HL-60 (cell line): ENCODE measurements at regions not wholly inside any gene's neighbourhood (a gene's known extent, or its start where the extent isn't known, plus 50 kb on each side); places are given as distances from the start of the nearest gene placed in this dataset.

ENCODE experiments used
- CTCF ChIP-seq: IDR thresholded peaks from one replicate; pipeline ENCODE4 v1.5.1; 2011; ENCODE audit warnings: low read length, control low read depth, inconsistent platforms; ENCODE audit not compliant: insufficient read depth
- GABPA ChIP-seq: IDR thresholded peaks from 2 replicates; pipeline ENCODE4 v1.6.1; 2012; ENCODE audit warnings: low read depth
- POLR2AphosphoS5 ChIP-seq: IDR thresholded peaks from 2 replicates; pipeline ENCODE4 v1.6.1; 2012; ENCODE audit warnings: low read depth
- REST ChIP-seq: IDR thresholded peaks from 2 replicates; pipeline ENCODE4 v1.6.1; 2012; ENCODE audit warnings: low read depth; ENCODE audit not compliant: insufficient replicate concordance
- SPI1 ChIP-seq: IDR thresholded peaks from 2 replicates; pipeline ENCODE4 v1.6.1; 2012; ENCODE audit warnings: low read depth, mild to moderate bottlenecking, borderline replicate concordance

DNA sequence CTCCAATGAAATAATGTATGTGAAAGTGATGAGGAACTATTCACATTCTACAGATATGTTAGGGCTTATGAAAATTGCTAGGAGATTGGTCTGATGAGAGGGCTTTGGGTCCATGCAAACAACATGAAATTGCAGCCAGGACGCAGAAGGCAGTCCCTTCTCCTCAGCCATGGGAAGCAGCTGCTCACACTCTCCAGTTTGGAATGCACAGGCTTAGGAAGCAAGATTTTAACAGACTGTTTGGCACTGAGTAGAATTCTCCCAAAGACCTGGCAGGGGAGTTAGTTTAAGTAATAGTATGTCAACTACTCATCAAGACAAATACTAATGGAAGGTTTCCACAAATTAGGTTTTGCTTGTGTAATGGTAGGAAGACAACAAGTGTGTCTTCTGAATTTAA is 500.7 kb upstream of the ARRDC4 start:
- TF ChIP-seq CTCF (no peak), POLR2AphosphoS5 (no peak), SPI1 (no peak), REST (no peak), GABPA (no peak)
